ENCODE measurements at regions not wholly inside any gene's neighbourhood (a gene's known extent, or its start where the extent isn't known, plus 50 kb on each side); places are given as distances from the start of the nearest gene placed in this dataset.

DNA sequence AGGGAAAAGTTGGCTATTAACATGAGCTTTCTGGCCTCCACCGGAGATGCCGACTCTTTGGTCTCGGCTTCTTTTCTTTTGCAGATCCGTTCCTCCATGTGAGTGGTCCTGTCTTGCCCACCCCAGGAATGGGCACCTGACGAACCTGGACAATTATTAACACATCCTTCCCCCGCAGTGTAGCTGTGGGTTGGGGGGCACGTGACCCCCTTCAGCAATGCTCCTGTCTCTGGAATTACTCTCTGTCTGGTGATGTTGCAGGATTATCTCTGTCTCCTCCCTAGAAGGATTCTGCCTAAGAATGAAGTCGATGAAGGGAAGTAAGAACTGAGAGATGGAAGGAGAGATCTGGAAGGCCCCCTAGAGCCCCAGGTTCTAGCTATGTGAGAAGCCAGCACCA, 115.2 kb upstream of the NPAS2 start:
- dilution Hi-C loops (cut with MboI; ENCODE audit: extremely low pct_ligation_motif_present, low sequenced_read_pairs) (no loop called here), intact Hi-C loops (cut with micrococcal nuclease) (no loop called here)
- Histone ChIP-seq H3K27ac (ENCODE audit: insufficient read depth, low read depth, low read length) (no peak overlapping the region), H3K4me3 (replicated peaks in 1 of 3; ENCODE audit: insufficient read depth in 1 of 3, low read depth in 1 of 3, low read length in 3 of 3) (no peak overlapping the region), H3K79me2 (ENCODE audit: control insufficient read depth, insufficient read depth, low read length) (no peaks in the 10 kb centered on the region), H3K9ac (replicated peaks; ENCODE audit: extremely low read depth, insufficient read depth, low read length) (no peak overlapping the region), H3K4me1 (ENCODE audit: control insufficient read depth, extremely low read depth, insufficient read depth, low read length) (no peaks in the 10 kb centered on the region), H3K36me3 (ENCODE audit: control insufficient read depth in 2 of 2, extremely low read depth in 1 of 2, insufficient read depth in 2 of 2, low read length in 2 of 2) (no peaks in the 10 kb centered on the region), H4K20me1 (replicated peaks; ENCODE audit: control insufficient read depth, extremely low read depth, insufficient read depth, low read length) (no peaks in the 10 kb centered on the region), H3K27me3 (ENCODE audit: control insufficient read depth in 2 of 2, insufficient read depth in 2 of 2, low read length in 2 of 2) (peaks cover 3 to 5% of the 10 kb centered on the region in 2 experiments), H3K4me2 (ENCODE audit: insufficient read depth, low read length) (no peak overlapping the region), H3K9me3 (replicated peaks; ENCODE audit: control insufficient read depth, insufficient read depth, low read length) (no peaks in the 10 kb centered on the region), H2AFZ (ENCODE audit: low read depth, low read length) (no peak overlapping the region), H3K9me1 (replicated peaks; ENCODE audit: control insufficient read depth, extremely low read depth, insufficient read depth, low read length) (no peaks in the 10 kb centered on the region)
- POLR2A ChIA-PET, result no interaction called here
- TF ChIP-seq JUN (IDR thresholded peaks at IDR 0.05; ENCODE audit: borderline replicate concordance, insufficient read depth, insufficient read length, low read depth), result no peak
- TF ChIP-seq POLR2AphosphoS5 (IDR thresholded peaks at IDR 0.05; ENCODE audit: insufficient read depth, low read depth, low read length), result no peak
- TF ChIP-seq GATA2 (IDR thresholded peaks at IDR 0.05; ENCODE audit: insufficient read depth, insufficient read length, low read depth, low read length), result no peak
- no peak for TF ChIP-seq POLR2A (IDR thresholded peaks at IDR 0.05; ENCODE audit: low read depth, low read length)
- TF ChIP-seq, protein P1, sequence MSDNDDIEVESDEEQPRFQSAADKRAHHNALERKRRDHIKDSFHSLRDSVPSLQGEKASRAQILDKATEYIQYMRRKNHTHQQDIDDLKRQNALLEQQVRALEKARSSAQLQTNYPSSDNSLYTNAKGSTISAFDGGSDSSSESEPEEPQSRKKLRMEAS (IDR thresholded peaks at IDR 0.05; ENCODE audit: insufficient read depth, insufficient read length), result no peak
- no peak for TF ChIP-seq EZH2 (IDR thresholded peaks at IDR 0.05; ENCODE audit: borderline replicate concordance, low read depth, low read length, severe bottlenecking)
- TF ChIP-seq, protein P2, sequence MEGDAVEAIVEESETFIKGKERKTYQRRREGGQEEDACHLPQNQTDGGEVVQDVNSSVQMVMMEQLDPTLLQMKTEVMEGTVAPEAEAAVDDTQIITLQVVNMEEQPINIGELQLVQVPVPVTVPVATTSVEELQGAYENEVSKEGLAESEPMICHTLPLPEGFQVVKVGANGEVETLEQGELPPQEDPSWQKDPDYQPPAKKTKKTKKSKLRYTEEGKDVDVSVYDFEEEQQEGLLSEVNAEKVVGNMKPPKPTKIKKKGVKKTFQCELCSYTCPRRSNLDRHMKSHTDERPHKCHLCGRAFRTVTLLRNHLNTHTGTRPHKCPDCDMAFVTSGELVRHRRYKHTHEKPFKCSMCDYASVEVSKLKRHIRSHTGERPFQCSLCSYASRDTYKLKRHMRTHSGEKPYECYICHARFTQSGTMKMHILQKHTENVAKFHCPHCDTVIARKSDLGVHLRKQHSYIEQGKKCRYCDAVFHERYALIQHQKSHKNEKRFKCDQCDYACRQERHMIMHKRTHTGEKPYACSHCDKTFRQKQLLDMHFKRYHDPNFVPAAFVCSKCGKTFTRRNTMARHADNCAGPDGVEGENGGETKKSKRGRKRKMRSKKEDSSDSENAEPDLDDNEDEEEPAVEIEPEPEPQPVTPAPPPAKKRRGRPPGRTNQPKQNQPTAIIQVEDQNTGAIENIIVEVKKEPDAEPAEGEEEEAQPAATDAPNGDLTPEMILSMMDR (IDR thresholded peaks at IDR 0.05; ENCODE audit: extremely low read depth in 1 of 2, insufficient read depth in 1 of 2, low read depth in 1 of 2, low read length in 2 of 2), result no peak
- TF ChIP-seq MYC (IDR thresholded peaks at IDR 0.05; ENCODE audit: low read depth, low read length), result no peak
- TF ChIP-seq FOS (IDR thresholded peaks at IDR 0.05; ENCODE audit: borderline replicate concordance, insufficient read depth, low read length), result no peak
- DNase-seq (ENCODE audit: low read depth, low spot score), result no peak
- no peak for FAIRE-seq
- CTCF ChIA-PET, result no interaction called here
- no TSS peak for BruUV-seq (replicated peaks)
